GM19025 (cell line): ENCODE measurements at regions not wholly inside any gene's neighbourhood (a gene's known extent, or its start where the extent isn't known, plus 50 kb on each side); places are given as distances from the start of the nearest gene placed in this dataset.
"Not testable (repeated sequence)": the region's sequence is repeated elsewhere in the genome, so short reads cannot be mapped to it uniquely, and the experiment has no call there.

Experiments used
- ATAC-seq: cut with Tn5 transposase; IDR thresholded peaks from one replicate; pipeline ENCODE4 v1.9.1; 2021; ENCODE audit warnings: mild to moderate bottlenecking, low read depth, moderate library complexity; ENCODE audit not compliant: unreplicated experiment

DNA sequence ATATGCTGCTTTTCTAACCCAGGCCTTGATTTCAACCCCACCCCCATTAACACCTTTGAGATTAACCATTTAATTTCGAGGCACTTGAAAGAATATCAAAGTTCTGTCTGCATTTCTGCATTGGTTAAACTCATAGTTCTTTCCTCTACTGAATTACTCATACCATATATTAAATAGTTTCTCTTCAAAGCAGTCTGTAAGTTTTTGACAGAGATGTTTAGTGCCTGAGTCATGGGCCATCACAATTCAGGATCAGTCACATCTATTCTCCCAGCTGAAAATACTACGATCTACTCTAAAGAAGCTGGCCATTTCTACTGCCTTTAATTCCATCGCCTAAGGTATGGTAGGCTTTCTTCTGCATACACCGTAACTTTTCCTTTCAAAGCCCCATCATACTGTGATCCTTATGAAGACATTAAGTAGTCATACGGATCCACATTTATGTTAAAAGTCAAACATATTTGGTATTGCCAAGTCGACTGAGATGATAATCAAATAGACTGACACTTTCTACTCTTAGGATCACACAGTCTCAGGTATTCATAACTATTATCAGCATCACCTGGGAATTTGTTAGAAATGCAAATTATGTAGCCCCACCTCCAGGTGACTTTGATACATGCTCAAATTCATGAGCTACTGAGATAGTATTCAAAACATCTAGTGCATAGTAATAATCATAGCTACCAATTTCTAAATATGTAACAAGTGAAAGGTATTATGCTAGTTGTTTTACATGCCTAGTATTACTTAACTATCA lies 489.4 kb upstream of the IL12A start:
- ATAC-seq = no peak

DNA sequence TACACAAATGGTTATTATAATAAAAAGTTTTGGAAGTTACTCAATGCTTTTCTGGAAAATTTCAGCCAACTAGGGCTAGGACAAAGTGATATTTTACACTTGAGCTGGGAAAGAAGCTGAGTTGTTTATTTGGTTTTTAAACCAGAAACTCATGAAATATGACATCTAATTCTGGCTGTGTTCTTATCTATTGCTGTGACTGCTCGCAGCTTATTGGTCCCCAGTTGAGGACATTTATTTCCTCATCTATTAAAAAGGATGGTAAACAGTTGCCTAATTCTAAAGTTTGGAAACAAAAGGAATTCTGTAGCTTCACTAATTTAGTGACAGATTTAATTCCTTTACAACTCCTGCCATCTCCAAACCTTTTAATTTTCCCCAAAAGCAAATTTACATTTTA lies 487.6 kb upstream of the IL12A start:
- ATAC-seq = no peak

DNA sequence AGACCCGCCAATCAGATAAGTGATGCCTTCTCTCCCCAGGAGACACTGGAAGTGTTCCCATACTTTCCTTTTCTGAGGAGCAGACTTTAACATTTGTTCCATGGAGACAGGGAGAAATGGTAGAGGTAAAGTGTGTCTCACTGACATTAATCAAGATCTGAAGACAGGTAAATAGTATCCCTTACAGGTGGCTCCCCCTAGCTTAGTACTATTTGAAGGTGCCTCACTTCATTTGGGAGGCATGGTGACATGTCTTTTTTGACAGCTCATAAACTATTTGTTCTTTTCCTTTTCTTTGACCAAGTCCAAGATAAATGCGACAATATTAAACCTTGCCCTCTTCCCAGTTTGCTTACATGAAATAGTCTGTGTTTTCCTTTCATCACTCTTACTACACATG lies 485.6 kb upstream of the IL12A start:
- ATAC-seq = no peak

DNA sequence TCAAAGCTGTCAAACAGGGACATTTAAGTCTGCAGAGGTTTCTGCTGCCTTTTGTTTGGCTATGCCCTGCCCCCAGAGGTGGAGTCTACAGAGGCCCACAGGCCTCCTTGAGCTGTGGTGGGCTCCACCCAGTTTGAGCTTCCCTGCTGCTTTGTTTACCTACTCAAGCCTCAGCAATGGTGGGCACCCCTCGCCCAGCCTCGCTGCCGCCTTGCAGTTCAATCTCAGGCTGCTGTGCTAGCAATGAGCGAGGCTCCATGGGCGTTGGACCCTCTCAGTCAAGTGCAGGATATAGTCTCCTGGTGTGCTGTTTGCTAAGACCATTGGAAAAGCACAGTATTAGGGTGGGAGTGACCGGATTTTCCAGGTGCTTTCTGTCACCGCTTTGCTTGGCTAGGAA lies 477.6 kb upstream of the IL12A start:
- not testable (repeated sequence) for ATAC-seq

DNA sequence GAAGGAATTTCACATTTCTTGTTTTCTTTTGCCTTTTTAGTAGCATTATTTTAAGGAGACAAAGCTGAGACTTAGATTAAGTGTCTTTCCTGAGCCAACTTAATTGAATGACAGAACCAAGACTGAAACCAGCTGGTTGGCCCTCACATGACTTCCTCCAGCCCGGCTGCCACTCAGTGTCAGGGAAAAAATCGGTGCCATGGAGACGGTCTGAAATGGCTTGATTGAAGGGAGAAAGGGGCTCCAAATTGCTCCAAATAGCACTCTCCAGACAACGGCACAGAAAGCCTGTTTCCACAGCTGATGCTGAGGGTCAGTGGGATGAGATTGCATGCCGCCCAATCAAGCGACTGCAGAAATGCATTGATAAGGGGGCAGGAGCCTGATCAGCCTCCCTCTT lies 475.2 kb upstream of the IL12A start:
- no peak for ATAC-seq

DNA sequence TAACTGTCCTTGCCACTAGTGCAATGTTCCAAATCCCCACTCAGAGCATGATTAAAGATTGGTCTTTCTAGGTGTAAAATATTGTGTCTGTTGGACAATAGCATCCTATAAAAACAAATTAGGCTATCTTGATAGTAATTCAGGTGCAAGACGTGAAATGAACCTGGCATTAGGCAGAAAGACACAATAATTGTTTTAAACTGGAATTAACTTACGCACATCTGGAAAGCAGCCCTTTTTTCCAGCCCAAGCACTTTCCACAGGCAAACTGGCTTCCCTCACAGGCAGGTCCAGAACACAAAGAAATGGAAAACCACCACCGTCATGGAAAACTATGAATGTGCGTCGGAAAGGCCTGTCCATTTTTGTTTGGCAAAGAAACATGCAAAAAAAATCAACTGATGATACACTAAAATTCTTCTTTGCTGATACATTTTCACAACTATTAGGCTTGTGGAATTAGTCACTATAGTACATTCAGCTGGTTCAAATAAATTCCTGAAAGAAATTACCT lies 474.7 kb upstream of the IL12A start:
- no peak for ATAC-seq

DNA sequence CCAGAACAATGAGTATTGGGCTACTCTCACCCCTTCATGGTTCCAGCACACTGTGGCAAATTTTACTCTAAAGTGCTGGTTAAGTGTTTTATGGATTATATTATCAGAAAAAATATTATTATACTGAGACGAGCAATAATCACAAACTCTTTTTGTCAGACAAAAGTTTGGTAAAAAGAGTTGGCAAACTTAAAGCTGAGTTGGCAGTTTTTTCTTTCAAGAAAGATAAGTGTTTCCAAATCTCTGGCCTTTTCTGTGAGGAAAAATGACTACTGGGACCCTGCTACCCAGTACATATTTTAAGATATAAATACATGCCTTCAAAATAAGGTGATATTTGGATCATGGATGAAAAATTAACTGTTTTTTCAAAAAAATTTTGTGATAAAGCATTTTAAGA lies 471.5 kb upstream of the IL12A start:
- no peak for ATAC-seq

DNA sequence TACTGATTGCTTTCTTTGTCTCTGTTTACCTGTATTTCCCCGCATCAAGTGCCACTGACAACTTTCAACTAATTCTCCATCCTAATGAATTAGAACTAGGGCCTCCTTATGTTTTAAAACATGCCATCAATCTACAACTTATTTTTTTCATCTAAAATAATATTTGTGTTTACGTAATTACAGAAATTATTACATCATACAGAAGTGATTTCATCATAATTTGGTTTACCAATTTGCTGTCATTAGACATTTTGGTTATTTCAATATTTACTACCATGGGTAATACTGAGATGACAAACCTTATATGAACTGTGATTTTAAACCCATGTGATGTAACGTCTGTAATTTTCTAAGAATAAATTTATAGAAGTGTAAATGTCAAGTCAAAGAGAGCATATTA lies 468.0 kb upstream of the IL12A start:
- ATAC-seq = no peak

DNA sequence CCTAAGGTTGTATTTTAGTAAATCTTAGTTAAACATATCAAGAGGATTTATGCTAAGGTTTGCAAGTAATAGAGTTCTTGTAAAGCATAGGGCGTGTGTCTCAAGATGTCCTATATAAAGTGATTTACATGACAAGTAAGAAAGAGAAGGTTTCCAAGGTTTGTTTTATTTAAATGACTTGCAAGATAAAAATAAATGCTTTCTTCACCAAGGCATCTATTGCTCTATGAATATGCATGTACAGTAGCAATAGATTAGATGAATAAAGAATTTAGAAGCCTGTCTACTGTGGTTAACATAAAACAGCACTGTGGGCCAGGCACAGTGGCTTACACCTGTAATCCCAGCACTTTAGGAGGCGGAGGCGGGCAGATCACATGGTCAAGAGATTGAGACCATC lies 466.4 kb upstream of the IL12A start:
- ATAC-seq = no peak

DNA sequence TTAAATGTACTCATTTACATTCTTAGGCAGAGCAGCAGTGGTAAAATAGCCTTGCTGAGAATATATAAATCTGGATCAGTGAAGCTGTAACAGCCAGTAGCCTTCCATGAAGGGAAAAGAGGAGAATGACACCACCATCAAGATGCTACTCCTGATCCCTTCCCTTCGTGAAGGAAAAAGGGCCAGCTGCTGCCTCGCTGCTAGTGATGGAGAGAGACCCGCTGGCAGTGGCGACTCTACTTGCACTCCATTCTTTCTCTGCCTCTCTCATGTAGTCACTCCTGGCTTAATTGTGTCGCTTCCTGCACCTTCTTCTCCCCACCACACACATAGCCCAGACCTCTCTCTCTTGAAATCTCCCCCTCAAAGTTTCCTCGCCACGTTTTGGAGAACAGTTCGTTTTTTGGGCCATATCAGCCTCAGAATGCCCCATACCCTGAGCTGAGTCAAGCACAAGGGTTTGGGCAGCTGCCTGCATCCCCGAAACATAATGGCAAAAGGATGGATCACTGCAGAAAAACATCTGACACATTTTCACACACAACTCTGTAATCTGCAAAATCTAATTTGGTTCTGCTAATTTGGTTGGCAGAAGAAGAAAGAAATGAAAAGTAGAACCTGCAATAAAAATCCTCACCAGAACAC lies 460.3 kb upstream of the IL12A start:
- ATAC-seq = no peak

DNA sequence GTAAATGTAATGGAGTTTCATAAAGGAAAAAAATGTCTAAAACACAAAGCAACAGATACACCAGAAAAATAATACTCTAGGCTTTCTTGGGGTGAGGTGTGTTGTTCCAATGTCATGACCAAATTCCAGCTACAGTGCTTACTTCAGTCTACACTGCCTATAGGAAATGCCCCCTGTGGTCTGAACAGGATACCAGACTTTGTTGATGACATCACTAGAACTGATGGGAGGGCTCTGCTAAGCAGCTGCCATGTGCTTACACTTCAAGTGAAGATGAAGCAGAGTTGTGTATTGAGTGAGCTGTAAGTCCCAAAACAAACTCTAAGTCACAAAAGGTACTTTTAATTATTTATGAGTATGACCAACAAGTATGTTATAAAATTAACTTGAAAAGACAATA lies 456.1 kb upstream of the IL12A start:
- no peak for ATAC-seq

DNA sequence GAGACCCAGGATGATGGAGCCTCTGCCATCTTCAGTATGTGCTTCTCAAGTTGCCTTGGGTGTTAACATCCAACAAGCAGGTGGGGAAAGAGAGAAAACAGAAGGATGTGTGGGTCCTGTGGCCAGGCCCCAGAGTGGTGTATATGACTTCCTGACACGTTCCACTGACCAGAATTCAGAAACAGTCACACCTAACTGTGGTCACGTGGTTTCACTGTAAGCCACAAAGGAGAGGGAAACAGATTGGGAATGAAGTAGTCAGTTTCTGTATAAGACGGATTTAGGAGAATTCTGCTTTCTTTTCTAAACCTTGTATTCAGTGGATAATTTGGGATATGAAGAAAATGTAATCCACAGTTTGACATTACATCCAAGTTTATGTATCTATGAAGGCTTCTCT lies 454.1 kb upstream of the IL12A start:
- no peak for ATAC-seq

DNA sequence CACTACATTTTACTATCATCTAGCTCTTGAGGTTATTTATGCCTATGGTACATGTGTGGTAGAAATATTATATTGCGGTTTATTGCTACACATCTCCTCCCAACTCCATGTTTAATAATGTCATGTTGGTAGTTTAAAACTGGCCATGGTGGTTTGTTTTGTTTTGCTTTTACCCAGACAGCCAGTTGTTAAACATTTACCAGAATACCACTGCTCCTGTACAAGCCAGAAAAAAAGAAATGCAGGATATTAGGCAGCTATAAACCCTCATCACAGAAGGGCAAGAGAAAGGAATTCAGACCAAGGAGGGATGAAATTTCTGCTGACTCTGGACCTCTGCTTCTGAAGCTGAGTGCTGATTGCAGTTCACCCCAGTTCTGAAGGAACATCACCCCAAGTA lies 451.8 kb upstream of the IL12A start:
- ATAC-seq = no peak

DNA sequence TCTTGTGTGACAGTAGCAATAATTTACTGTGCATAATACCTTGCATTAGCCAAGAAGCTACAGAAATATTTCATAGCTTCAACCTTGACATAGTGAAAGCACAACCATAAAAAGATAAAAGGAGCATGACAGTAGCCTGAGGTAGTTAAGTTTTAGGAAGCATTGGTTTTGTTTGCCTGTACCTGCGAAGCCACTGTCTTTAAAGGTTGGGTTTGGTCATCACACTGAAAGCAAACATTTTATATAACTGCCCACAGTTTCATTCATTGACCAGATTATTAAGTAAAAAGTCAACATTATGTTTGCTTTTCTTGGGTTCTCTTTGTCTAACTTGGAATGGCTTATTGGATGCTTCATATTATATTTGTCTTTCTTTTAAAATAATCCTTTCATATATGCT lies 450.1 kb upstream of the IL12A start:
- ATAC-seq = no peak

DNA sequence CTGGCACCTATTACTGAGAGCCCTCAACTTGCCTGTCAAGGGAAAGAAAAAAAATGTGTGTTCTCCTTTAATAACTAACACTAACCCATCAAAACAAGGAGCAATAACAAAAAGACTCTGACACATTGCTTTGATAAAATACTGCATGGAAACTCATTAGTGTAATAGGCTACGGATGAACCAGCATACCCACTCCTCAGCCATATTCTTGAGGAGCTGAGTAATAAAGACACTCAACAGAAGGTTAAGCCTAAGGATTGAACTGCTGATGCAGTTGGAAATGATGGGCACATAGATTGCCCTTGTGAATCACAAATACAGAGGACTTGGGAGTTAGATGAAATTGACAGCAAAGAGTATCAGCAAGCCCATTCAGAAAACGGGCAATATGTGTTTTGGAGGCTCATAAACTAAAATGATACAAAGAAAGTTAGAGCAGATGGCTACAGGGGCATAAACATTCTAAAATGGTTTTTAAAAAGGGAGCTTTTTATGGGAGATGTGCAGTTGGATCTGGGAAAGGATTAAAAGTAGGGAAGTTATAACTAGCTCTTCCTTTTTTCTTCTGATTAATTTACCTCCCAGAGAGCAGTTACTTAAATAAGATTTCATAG lies 447.6 kb upstream of the IL12A start:
- no peak for ATAC-seq

DNA sequence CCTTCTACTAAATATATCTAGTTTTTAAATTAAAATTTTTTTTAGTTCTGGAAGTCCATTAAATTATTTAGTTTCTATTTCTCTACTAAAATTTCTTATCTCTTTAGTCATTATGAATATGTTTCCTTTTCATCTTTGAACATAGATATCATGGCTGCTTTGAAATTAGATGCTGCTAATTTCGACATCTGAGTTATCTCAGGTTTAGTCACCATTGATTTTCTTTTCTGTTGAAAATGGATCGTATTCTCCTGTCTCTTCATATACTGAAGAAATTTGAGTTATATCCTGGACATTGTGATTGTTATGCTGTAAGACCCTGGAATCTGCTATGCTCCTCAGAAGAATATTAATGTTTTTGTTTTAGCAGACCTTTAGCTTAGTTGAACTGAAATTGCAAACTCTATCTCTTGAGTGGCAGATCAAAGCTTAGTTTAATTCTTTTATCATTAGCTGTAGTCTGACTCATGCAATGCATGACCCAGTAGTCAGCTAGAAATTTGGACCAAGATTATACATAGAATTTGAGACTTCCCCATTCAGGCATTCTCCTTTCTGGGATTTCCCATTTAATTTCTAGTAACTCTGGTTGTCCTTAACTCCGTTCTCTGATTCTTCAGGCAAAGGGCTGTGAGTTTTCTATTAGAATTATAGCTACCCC lies 439.8 kb upstream of the IL12A start:
- no peak for ATAC-seq

DNA sequence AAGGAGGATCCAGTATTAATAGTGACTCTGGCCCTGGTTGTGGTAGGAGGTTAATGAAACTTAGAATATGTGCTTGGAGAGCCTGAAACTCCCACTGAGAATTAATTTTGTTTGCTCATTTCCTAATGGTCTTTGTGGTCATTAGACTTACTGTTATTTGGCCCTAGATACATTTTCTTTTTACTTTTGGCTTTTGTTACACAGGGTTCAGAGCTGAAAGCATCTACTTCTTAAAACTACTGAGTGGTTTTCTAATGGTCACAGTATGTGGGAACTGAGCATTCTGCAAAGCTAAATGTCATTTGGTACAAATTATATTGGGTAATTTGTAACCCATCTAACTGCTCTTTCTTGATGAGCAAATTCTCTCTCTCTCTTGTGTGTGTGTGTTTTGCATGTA lies 433.4 kb upstream of the IL12A start:
- ATAC-seq = no peak

DNA sequence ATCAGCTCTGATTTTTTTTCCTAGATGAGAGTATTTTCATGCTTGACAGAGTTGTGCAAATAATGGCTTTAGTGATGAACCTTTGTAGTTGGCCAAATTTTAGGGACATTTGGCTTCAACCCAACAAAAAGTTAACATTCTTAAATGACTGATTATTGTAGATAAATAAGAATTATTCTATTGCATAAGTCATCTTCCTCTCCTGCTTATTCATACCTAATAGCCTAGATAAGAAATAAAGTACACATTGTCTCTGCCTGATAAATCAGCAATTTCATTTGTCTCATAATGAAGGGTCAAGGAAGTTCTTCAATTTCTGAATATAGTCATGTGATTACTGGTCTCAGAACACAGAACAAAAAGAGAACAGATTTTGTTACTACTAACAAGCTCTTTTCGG lies 428.9 kb upstream of the IL12A start:
- ATAC-seq = no peak

DNA sequence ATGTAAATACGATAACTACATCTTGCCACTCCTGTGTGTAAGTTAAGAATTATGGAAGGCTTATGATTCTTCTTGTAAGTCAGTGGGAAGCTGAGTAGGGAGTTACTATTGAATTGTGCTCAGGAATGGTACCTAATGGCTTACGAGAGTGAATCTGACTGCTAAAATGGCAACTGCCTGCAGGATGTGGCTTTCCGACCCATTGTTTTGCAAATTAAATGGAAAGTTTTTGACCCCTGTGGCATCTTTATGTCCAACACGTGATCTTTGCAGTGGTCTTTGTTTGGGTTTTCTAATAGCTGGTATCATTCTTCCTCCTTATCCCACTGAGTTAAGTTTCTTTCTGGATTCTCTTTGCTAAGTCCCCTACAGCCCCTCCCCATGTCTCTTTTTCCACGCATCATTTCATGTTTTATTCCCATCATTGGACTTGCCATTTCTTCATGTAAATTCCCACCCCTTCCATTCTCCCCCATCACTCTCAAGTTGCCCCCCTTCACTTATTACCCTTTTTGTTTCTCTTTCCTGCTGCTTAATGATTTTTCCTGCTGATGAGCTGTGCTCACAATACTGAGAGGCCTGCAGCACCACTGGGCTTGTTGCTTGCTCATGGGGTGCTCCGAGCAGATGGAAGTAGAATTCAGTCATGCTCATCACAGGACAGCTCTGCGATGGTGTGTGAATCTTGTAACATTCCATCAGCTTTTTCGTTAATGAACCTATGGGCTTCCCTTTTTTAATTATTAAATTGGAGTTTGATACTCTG lies 428.2 kb upstream of the IL12A start:
- ATAC-seq = no peak

DNA sequence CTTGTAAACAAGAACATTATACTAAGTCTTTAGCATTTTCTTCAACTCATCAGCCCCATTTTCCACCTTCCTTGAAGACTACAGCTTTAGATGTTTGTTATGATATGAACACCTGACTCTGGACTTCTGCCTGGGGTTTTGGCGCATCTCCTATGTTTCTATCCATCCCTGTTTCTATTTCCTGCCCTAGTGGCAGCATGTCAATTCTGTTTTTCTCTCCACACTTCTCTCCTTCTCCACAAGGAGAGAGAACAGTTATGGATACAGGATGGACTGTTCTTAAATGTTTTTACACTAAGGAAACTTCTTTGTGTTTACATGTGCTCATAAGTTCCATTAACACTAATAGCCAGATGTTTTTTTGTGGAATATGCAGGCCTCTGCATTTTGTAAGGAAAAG lies 423.3 kb upstream of the IL12A start:
- no peak for ATAC-seq

DNA sequence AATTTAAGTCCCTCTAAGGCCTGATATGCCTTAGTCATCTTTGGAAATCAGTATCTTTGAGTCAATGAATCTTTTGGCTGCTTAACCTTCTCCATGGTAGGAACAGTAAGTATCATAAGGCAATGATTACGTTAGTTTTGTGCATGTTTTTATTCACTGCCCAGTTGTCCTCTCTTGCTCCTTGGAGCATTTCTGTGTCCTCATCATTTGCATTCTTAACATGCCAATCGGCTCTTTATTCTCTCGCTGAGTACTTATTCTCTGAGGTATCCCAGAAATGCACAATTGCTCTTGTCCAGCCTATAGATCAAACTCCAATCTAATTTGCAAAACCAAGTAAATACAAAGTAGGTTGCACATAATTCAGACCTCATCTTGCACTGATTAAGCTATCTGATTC lies 405.0 kb upstream of the IL12A start:
- no peak for ATAC-seq
